ENCODE measurements at regions not wholly inside any gene's neighbourhood (a gene's known extent, or its start where the extent isn't known, plus 50 kb on each side); places are given as distances from the start of the nearest gene placed in this dataset.

- H3K4me3 ChIP-seq: no peak overlapping the region
- WGBS, 5 donors: 79 to 93% (median 81%) methylated on average over 1 of the region's 1 CpG
- H3K27ac ChIP-seq: no peak overlapping the region
- TF ChIP-seq POLR2AphosphoS5 (IDR thresholded peaks at IDR 0.05) (no peak), POLR2A (IDR thresholded peaks at IDR 0.05) (no peak), CTCF (IDR thresholded peaks at IDR 0.05 in 8 of 11, conservative IDR thresholded peaks at IDR 0.05 in 3 of 11) (no peak)
- H3K4me1 ChIP-seq: no peaks in the 10 kb centered on the region
- H3K27me3 ChIP-seq (replicated peaks in 1 of 7): no peaks in the 10 kb centered on the region
- no peaks in the 10 kb centered on the region for H3K36me3 ChIP-seq
- DNase-seq: no peak
- H3K9me3 ChIP-seq: no peaks in the 10 kb centered on the region
- intact Hi-C loops (cut with DNase I; ENCODE audit: low total_unique reads): no loop called here
Observed at GRCh38 chr3:21234933-21235332, 516.1 kb downstream of the ZNF385D start.

GRCh38 chr3:21229426-21230135 lies 521.4 kb downstream of the ZNF385D start:
- DNase-seq: no peak
- H3K4me3 ChIP-seq: no peak overlapping the region
- H3K27ac ChIP-seq: no peak overlapping the region
- no peaks in the 10 kb centered on the region for H3K27me3 ChIP-seq (replicated peaks in 1 of 7)
- TF ChIP-seq POLR2A (IDR thresholded peaks at IDR 0.05) (no peak), POLR2AphosphoS5 (IDR thresholded peaks at IDR 0.05) (no peak), CTCF (IDR thresholded peaks at IDR 0.05 in 8 of 11, conservative IDR thresholded peaks at IDR 0.05 in 3 of 11) (no peak)
- 84 to 90% (median 88%) methylated on average over 4 of the region's 4 CpGs for WGBS, 5 donors
- H3K4me1 ChIP-seq: no peaks in the 10 kb centered on the region
- H3K9me3 ChIP-seq: peaks cover 0 to 7% (median 0%) of the 10 kb centered on the region in 8 donors
- intact Hi-C loops (cut with DNase I; ENCODE audit: low total_unique reads): no loop called here
- H3K36me3 ChIP-seq: no peaks in the 10 kb centered on the region

- H3K27me3 ChIP-seq (replicated peaks in 1 of 7): no peaks in the 10 kb centered on the region
- WGBS, 5 donors: 80 to 86% (median 84%) methylated on average over 13 of the region's 13 CpGs
- DNase-seq: no peak
- no peak overlapping the region for H3K4me3 ChIP-seq
- peaks cover 0 to 7% (median 0%) of the 10 kb centered on the region in 8 donors for H3K9me3 ChIP-seq
- no peak overlapping the region for H3K27ac ChIP-seq
- intact Hi-C loops (cut with DNase I; ENCODE audit: low total_unique reads): no loop called here
- no peaks in the 10 kb centered on the region for H3K36me3 ChIP-seq
- H3K4me1 ChIP-seq: no peaks in the 10 kb centered on the region
- TF ChIP-seq POLR2AphosphoS5 (IDR thresholded peaks at IDR 0.05) (no peak), POLR2A (IDR thresholded peaks at IDR 0.05) (no peak), CTCF (IDR thresholded peaks at IDR 0.05 in 8 of 11, conservative IDR thresholded peaks at IDR 0.05 in 3 of 11) (no peak)
Observed at GRCh38 chr3:21226086-21226485, 524.9 kb downstream of the ZNF385D start.

- WGBS, 5 donors: 89 to 93% (median 90%) methylated on average over 1 of the region's 1 CpG
- Histone ChIP-seq H3K27ac (no peak overlapping the region), H3K9me3 (peaks cover 0 to 24% (median 12%) of the 10 kb centered on the region in 8 donors), H3K4me1 (no peaks in the 10 kb centered on the region), H3K4me3 (no peak overlapping the region), H3K27me3 (replicated peaks in 1 of 7) (no peaks in the 10 kb centered on the region), H3K36me3 (no peaks in the 10 kb centered on the region)
- TF ChIP-seq CTCF (IDR thresholded peaks at IDR 0.05 in 8 of 11, conservative IDR thresholded peaks at IDR 0.05 in 3 of 11): no peak
- TF ChIP-seq POLR2AphosphoS5 (IDR thresholded peaks at IDR 0.05): no peak
- no peak for TF ChIP-seq POLR2A (IDR thresholded peaks at IDR 0.05)
- no peak for DNase-seq
- intact Hi-C loops (cut with DNase I; ENCODE audit: low total_unique reads): no loop called here
Observed at GRCh38 chr3:21220944-21221343, 530.1 kb downstream of the ZNF385D start.

Measured in spleen (tissue), 11 donors.